ENCODE measurements at regions not wholly inside any gene's neighbourhood (a gene's known extent, or its start where the extent isn't known, plus 50 kb on each side); places are given as distances from the start of the nearest gene placed in this dataset.

DNA sequence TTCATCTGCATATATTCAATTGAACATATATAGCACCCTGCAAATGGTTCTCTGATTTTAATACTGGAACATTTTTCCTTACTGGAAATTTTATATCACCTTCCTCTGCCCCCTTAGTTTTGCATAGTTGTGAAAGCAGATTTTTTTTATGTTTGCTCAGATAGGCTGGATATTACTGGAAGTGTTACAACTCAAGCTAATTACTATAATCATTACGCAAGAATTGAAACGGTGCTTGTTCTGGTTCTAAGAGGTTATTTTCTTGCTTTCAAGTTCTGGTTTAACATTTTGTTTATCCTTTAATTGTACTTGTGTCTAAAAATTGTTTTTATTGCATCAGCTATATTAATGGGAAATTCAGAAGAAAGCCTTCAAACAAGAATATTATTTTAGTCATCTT, 95.6 kb upstream of the MYO16 start:
- peak; percentile 37 for FAIRE-seq

DNA sequence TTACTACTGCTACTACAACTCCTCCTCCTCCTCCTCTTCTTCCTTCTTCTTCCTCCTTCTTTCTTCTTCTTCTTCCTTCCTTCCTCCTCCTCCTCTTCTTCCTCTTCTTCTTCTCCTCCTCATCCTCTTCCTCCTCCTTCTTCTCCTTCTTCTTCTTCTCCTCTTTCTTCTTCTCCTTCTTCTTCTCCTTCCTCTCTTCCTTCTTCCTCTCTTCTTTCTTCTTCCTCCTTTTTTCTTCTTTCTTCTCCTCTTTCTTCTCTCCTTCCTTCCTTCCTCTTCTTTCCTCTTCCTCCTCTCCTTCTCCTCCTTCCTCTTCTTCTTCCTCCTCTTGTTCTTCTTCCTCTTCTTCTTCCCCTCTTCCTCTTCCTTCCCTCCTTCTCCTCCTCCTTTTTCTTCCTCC, 94.7 kb upstream of the MYO16 start:
- FAIRE-seq: no peak

DNA sequence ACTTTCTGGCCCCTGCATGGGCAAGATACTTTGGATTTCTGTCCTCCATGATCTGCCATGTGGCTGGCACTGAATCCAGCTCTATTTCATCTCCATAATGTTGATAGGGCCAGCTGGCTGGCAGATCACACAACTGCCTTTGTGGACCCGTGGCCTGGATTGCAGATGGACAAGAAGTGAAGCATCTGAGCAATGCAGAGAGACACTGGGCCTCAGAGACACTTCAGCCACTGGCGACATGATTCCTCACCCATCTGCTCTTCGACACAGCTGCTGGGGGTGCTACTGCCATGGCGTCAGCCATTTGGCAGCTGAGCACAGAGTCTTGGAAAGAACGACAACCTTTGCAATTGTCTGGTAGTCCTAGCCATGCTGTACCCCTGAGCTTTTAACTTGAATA, 79.5 kb upstream of the MYO16 start:
- FAIRE-seq: no peak

DNA sequence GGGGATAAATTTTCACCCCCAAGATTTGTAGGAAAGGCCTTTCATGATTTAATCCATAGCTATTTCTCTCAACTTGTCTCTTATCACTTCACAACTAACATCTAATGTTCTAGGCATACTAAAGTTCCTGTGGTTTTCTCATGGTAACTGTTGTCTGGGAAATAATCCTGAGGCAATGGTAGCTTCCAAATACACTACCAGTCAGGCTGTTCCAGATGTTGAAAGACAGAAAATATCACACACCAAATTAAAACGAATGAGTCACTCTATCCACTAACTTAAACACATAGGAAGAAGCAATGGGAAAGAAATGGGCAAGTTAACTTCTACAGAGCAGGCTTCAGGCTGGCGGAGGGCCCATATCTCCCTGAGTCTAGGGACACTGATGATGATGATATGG, 77.7 kb upstream of the MYO16 start:
- no peak for FAIRE-seq

DNA sequence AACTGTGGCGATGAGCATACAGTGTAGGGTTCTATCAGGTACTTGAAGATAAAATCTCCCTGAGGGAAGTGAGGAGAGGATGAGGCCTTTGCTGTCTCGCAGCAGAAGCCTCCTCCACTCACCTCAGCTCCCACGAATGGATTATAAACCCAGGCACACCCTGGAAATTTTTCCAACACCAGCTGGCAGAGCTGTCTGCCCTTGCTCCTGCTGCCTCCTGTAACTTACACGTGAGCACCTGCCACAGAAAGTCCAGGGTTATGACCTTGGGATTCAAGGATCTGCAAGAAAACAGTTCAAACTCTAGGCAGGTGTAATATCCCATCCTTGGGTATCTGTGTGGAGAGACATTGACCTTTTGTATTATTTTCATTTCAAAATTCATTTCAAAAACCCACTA, 70.9 kb upstream of the MYO16 start:
- FAIRE-seq: no peak

DNA sequence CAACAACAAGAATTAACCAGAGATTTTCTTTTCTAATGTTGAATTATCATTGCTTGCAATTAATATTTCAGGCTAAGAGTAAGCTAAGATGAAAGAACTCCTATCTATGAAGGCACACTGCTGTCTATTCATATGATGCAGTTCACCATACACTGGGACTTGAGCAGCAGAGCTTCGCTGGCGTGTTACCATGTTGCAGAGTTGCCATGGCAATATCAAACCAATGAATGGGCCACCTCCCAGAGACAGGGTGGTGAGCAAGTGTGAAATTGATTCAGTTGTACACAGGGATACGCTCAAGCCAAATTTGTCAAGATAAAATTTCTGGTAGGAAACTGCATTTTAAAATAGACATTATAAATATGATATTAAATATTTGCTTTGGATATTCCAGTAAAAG, 69.3 kb upstream of the MYO16 start:
- no peak for FAIRE-seq

DNA sequence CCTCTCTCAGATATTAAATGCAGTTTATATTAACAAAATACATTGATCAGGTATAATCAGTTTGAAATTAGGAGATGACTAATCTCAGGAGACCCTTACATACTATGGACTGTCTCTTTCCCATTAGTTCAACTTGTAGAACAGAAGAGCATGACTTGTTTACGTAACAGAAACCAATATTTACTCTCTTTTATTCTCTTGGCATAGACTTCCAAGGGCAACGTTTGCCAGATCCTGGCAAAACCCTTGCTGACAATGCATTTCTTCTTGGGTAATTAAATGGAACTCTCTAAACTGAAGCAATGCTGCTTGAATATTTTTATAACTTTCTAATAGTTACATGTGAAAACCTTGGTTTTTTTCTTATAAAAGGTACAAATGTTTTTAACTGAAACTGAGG, 68.3 kb upstream of the MYO16 start:
- FAIRE-seq: no peak

DNA sequence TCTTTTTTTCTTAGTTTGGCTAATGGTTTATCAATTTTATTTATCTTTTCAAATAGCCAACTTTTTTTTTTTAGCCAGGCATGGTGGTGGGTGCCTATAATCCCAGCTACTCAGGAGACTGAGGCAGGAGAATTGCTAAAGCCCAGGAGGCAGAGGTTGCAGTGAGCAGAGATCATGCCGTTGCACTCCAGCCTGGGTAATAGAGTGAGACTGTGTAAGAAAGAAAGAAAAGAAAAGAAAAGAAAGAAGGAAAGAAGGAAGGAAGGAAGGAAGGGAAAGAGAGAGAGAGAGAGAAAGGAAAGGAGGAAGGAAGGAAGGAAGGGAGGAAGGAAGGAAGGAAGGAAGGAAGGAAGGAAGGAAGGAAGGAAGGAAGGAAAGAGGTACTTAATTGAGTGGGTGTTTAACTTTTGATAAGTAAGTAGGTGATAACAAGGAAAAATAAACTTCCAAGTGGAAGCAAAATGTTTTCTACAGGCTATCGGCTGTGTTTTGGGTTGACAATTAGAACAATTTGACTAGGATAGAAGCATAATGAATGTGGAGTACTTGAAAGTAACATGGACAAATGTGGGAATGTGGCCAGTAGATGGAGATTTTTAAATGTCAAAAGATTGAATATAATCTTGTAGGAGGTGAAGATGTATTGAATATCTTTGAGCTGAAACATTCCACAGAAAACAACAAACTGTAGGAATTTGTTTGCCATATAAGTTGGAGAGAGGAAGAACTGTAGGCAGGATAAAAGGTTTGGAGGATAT, 62.8 kb upstream of the MYO16 start:
- FAIRE-seq: no peak

DNA sequence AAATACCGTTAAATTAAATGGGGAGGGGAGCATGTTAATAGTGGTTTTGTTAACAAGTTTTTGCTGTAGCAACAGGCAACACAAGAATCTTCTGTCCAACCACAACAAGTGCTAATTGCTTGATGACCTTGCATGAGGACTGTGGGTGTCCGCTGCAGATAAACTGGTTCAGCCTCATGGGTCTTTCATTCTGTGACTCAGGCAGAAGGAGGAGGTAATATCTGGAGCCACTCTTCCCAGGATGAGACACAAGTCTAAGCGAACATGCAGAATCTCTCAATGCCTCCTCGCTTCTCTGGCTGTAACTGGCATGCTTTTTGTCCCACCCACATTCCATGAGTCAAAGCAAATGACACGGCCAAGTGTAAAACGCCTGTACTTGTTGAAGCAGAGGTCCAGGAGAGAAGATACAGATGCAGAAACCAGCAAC, 56.6 kb upstream of the MYO16 start:
- FAIRE-seq: no peak

DNA sequence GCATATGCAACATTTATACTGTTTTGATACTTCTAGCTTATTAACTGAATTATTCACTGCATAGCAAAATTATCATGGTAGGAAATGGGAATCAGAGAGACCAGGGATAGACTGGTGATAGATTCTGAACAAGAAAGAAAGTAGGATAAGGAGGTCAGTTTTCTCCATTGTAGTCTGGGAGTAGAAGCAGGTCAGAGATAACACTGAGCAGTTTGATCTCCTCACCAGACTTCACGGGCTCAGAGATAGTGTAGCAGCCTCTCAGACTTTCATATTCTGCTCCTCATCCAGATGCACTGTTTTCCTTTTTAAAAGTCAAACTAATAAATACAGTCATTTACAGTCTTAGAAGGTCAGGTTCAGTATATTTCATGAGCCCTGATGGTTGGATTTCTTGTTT, 56.0 kb upstream of the MYO16 start:
- no peak for FAIRE-seq

DNA sequence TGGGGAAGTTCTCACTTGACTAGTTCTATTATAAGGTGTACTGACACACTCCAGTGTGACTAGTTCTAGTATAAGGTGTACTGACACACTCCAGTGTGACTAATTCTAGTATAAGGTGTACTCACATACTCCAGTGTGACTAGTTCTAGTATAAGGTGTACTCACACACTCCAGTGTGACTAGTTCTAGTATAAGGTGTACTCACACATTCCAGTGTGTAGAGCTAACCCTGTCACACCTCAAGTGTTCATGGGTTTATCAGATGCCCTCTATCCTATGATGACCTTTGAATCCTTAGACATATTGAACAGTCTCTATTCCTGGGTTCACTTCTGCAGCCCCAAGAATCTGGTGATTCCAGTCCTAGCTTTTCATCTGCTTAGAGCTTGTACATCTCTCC, 54.6 kb upstream of the MYO16 start:
- FAIRE-seq: no peak

DNA sequence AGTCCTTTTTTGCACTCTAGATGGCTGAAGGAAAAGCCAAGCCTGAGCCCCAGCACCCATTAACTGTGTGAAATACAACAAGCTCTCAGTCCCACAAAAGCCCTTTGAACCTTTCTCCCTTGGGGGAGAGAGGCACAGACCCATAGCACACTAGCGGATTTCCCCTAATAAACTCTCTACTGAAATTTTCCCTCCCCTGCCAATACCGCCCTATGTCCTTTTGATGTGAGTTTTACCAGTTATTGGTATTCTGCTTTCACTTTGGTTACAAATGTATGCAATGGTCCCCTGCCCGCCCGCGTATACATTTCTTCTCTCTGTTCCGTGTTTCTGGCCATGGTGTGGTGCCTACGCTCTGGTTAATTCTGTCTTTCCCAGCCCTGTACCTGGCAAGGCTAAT, 54.0 kb upstream of the MYO16 start:
- no peak for FAIRE-seq
